GM12874 (cell line): ENCODE measurements at regions not wholly inside any gene's neighbourhood (a gene's known extent, or its start where the extent isn't known, plus 50 kb on each side); places are given as distances from the start of the nearest gene placed in this dataset.

ENCODE experiments used
- CTCF ChIP-seq: IDR thresholded peaks from 2 replicates; pipeline ENCODE4 v1.5.1; 2011; ENCODE audit warnings: low read depth, mild to moderate bottlenecking, control low read depth, low read length, moderate library complexity; ENCODE audit not compliant: insufficient read depth

DNA sequence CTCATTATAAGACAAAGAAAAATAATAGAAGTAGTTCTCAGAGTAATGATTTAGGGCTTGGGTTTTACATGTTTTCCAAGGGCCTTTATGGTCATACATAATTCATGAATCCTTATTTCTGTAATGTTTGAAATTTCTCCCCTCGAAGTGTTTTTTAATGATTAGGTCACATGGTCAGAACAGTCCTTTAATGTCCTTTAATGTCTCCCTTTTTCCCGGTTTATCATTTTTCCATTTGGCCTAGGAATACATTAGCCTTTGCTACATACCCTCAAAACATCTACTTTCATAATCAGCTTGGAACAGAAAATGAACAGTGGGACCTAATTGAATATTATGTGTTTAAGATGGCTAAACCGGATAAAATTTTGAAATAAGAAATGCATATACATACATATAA is 159.9 kb upstream of the ROBO2 start:
- TF ChIP-seq CTCF, result no peak

GRCh38 chr3:76886761-76887500 is 153.0 kb upstream of the ROBO2 start:
- no peak for TF ChIP-seq CTCF

DNA sequence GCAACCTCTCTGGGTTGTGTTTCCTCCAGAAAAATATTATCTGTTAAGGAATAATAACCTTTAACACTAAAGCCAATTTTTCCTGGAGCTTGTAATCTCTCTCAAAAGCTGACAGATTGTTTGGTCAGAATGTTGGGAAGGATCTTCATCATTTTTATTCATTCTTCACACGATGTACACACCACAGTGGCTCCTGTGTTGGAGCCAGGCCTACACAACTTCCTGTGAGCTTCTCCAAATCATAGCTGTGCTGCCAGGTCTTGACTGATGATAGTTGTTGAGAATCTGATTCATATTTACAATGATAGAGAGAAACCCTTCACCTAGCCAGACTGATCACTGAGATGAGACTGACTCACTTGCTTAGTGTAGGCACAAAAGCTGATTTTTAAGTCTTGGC is 151.0 kb upstream of the ROBO2 start:
- no peak for TF ChIP-seq CTCF

- TF ChIP-seq CTCF, result no peak
Measured at GRCh38 chr3:76889911-76890310, 150.0 kb upstream of the ROBO2 start.

- no peak for TF ChIP-seq CTCF
Measured at GRCh38 chr3:76897076-76897475, 142.8 kb upstream of the ROBO2 start.

DNA sequence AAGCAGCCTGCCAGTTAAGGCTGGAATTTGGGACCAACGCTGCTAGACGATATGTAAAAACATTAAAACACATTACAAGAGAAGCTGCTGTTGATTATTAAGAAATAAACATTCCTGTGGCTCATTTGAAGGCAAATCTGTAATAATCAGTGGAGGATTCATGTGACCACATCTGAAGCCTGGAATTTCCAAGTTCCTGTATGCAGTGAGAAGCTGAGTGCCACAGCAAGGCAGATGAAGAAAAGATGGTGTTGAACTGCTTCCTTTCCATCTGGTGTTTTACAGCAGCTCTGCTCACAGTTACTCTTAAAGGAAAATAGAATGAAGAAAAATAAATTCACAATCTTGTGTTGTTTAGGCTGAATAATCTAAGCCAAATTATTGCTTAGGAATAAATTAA is 139.3 kb upstream of the ROBO2 start:
- TF ChIP-seq CTCF, result no peak

DNA sequence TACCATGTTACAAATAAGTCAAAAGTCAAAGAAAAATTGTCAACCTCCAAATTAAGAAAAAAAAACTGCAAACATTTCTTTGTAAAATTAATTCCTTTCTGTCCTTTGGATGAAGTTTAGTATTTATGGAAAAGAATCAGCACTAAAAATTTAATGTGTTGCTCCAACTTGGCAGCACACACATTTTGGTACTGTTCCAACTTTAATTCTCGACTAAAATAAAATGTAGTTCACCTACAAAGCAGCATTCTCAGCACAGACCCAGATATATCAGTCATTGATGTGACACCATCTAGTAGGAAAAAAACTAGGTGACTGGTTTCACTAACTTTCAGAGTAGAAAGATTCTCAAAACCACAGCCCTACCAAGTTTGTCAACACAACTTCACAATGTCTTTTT is 131.7 kb upstream of the ROBO2 start:
- TF ChIP-seq CTCF, result no peak
